ENCODE measurements at regions not wholly inside any gene's neighbourhood (a gene's known extent, or its start where the extent isn't known, plus 50 kb on each side); places are given as distances from the start of the nearest gene placed in this dataset.

DNA sequence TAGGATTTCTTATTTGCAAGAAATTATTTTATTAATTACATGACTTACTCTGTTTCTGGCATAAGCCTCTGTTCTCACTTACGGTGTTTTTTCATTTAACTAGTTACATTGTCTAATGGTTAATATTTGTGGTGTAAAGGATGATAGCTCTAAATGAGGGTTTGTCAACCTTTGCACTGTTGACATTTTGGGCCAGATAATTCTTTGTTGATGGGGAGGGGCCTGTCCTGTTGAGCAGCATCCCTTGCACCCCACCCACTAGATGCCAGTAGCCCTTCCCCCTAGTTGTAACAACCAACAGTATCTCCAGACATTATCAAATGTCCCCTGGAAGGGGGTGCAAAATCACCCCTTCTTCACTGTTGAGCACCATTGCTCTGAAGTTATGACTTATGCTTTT, 83.6 kb upstream of the SLC44A3 start:
- Histone ChIP-seq H3K27me3 (ENCODE audit: control insufficient read depth, insufficient read depth, low read length) (no peaks in the 10 kb centered on the region), H3K9ac (ENCODE audit: low read length in 3 of 3) (no peak overlapping the region), H3K4me3 (ENCODE audit: low read length in 3 of 3) (no peak overlapping the region), H3K27ac (ENCODE audit: low read depth in 2 of 2, low read length in 2 of 2) (no peak overlapping the region), H3K36me3 (ENCODE audit: control insufficient read depth in 2 of 3, insufficient read depth in 3 of 3, low read length in 3 of 3) (no peaks in the 10 kb centered on the region), H3K4me1 (ENCODE audit: control insufficient read depth in 2 of 3, insufficient read depth in 2 of 3, low read depth in 1 of 3, low read length in 3 of 3) (peaks cover 0 to 8% (median 4%) of the 10 kb centered on the region in 3 donors), H3K9me3 (ENCODE audit: control insufficient read depth in 2 of 3, insufficient read depth in 1 of 3, low read length in 3 of 3) (no peaks in the 10 kb centered on the region)
- FAIRE-seq = no peak
- TF ChIP-seq, protein P1, sequence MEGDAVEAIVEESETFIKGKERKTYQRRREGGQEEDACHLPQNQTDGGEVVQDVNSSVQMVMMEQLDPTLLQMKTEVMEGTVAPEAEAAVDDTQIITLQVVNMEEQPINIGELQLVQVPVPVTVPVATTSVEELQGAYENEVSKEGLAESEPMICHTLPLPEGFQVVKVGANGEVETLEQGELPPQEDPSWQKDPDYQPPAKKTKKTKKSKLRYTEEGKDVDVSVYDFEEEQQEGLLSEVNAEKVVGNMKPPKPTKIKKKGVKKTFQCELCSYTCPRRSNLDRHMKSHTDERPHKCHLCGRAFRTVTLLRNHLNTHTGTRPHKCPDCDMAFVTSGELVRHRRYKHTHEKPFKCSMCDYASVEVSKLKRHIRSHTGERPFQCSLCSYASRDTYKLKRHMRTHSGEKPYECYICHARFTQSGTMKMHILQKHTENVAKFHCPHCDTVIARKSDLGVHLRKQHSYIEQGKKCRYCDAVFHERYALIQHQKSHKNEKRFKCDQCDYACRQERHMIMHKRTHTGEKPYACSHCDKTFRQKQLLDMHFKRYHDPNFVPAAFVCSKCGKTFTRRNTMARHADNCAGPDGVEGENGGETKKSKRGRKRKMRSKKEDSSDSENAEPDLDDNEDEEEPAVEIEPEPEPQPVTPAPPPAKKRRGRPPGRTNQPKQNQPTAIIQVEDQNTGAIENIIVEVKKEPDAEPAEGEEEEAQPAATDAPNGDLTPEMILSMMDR (IDR thresholded peaks at IDR 0.05; ENCODE audit: borderline replicate concordance, extremely low read depth, insufficient read depth) = no peak
- DNase-seq = no peak
- intact Hi-C loops (cut with DNase I) = no loop called here

DNA sequence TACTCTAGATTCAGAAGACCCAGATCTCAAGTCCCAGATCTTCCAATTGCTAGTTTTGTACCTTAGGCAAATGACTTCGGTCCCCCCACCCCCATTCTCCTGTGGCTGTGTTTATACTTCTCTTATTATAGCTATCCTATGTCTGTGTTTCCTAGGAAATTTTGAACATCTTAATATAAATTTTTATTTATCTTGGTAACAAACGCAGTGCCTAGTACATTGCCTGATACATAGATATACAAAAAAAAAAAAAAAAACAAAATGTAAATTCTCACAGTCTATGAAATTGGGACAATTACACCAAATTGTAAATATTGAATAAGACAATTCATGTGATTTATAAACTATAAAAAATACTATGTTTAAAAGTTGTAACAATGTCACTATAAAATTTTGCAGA, 84.1 kb upstream of the SLC44A3 start:
- Histone ChIP-seq H3K4me3 (ENCODE audit: low read length in 3 of 3) (no peak overlapping the region), H3K9me3 (ENCODE audit: control insufficient read depth in 2 of 3, insufficient read depth in 1 of 3, low read length in 3 of 3) (no peaks in the 10 kb centered on the region), H3K9ac (ENCODE audit: low read length in 3 of 3) (no peak overlapping the region), H3K27ac (ENCODE audit: low read depth in 2 of 2, low read length in 2 of 2) (no peak overlapping the region), H3K27me3 (ENCODE audit: control insufficient read depth, insufficient read depth, low read length) (no peaks in the 10 kb centered on the region), H3K4me1 (ENCODE audit: control insufficient read depth in 2 of 3, insufficient read depth in 2 of 3, low read depth in 1 of 3, low read length in 3 of 3) (peaks cover 0 to 8% (median 4%) of the 10 kb centered on the region in 3 donors), H3K36me3 (ENCODE audit: control insufficient read depth in 2 of 3, insufficient read depth in 3 of 3, low read length in 3 of 3) (no peaks in the 10 kb centered on the region)
- DNase-seq = no peak
- FAIRE-seq = peak; percentile 45
- intact Hi-C loops (cut with DNase I) = no loop called here
- TF ChIP-seq, protein P1 (IDR thresholded peaks at IDR 0.05; ENCODE audit: borderline replicate concordance, extremely low read depth, insufficient read depth) = no peak

DNA sequence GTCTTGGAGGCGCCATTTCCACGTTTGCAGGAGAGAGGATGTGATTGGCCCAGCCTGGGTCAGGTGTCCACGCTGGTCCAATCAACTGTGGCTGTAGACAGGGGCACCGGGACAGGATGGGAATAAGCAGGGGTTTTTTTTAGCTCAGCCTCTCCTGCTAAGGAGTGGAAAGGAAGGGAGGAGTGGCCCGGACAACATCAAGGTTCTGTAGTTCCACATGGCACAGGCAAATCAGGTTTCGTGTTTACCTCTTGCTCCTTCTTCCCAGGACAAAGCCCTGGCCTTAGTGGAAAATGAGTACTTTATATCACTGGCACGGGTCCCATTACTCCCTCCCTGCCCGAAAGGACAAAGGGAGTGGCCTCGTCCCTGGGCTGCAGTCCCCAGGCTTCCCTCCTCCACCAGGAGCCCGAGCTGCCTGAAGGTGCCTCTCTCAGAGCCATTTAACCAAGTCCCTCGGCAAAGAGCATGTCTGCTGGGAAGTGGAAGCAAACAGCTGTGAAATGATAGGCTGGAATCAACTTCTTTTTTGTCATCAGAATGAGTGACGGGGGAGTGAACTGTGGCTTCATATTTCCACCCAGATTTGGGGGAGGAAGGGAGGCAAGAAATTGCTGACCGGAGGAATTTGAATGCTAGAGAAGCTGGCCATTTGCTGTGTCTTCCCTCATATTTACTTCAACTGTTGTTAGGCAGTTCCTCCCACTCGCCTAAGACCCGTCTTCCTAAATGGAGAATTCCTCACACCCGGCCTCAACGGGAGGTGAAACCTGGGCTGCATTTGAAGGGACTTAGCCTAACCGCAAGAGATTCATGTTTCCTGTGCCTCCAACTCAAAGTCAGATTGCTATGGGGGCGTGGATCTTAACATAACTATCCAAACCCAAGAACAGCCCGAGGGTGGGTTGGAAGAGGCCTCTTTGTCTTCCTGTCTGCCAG, 84.9 kb upstream of the SLC44A3 start:
- Histone ChIP-seq H3K4me1 (ENCODE audit: control insufficient read depth in 2 of 3, insufficient read depth in 2 of 3, low read depth in 1 of 3, low read length in 3 of 3) (peaks cover 0 to 8% (median 4%) of the 10 kb centered on the region in 3 donors), H3K27ac (ENCODE audit: low read depth in 2 of 2, low read length in 2 of 2) (peak overlapping the region in 1 of 2 donors; percentile 63), H3K9me3 (ENCODE audit: control insufficient read depth in 2 of 3, insufficient read depth in 1 of 3, low read length in 3 of 3) (no peaks in the 10 kb centered on the region), H3K27me3 (ENCODE audit: control insufficient read depth, insufficient read depth, low read length) (no peaks in the 10 kb centered on the region), H3K36me3 (ENCODE audit: control insufficient read depth in 2 of 3, insufficient read depth in 3 of 3, low read length in 3 of 3) (no peaks in the 10 kb centered on the region), H3K9ac (ENCODE audit: low read length in 3 of 3) (no peak overlapping the region), H3K4me3 (ENCODE audit: low read length in 3 of 3) (peak overlapping the region in 1 of 3 donors; percentile 2)
- FAIRE-seq (no peak), DNase-seq (peak; percentile 70 to 93 (median 81))
- TF ChIP-seq, protein P1 (IDR thresholded peaks at IDR 0.05; ENCODE audit: borderline replicate concordance, extremely low read depth, insufficient read depth) = no peak
- intact Hi-C loops (cut with DNase I) = no loop called here

Data from kidney (tissue), 13 donors.